Astrocyte (in vitro differentiated cells and primary cell): ENCODE measurements at regions not wholly inside any gene's neighbourhood (a gene's known extent, or its start where the extent isn't known, plus 50 kb on each side); places are given as distances from the start of the nearest gene placed in this dataset.

Source experiments
- DNase-seq: peaks from one replicate; pipeline ENCODE4 v3.0.0-alpha.2; 2010; ENCODE audit warnings: low read depth
- FAIRE-seq: peaks from 2 replicates; lab custom pipeline; 2011; peaks lifted over from hg19 to GRCh38; lab: Jason Lieb, UNC
- H2AFZ ChIP-seq: 2 replicates; pipeline ENCODE4 v1.6.0; 2012; ENCODE audit warnings: low read depth, low read length, inconsistent platforms
- H3K27ac ChIP-seq: 2 replicates; pipeline ENCODE4 v1.5.1; 2011; ENCODE audit warnings: low read depth, low read length, inconsistent platforms
- H3K27me3 ChIP-seq: 2 replicates; pipeline ENCODE4 v1.6.0; 2011; ENCODE audit warnings: low read length, inconsistent platforms; ENCODE audit not compliant: insufficient read depth
- H3K36me3 ChIP-seq: 2 replicates; pipeline ENCODE4 v1.5.1; 2011; ENCODE audit warnings: low read length, inconsistent platforms; ENCODE audit not compliant: insufficient read depth
- H3K4me1 ChIP-seq: 2 replicates; pipeline ENCODE4 v1.5.1; 2011; ENCODE audit warnings: low read length, inconsistent platforms; ENCODE audit not compliant: insufficient read depth
- H3K4me2 ChIP-seq: 2 replicates; pipeline ENCODE4 v1.6.0; 2012; ENCODE audit warnings: low read length, inconsistent platforms
- H3K4me3 ChIP-seq: 2 replicates; pipeline ENCODE4 v1.5.1; 2011; ENCODE audit warnings: low read depth, mild to moderate bottlenecking, low read length, inconsistent platforms; ENCODE audit not compliant: insufficient read depth
- H3K79me2 ChIP-seq: 2 replicates; pipeline ENCODE4 v1.6.0; 2012; ENCODE audit warnings: mild to moderate bottlenecking, low read length, inconsistent platforms; ENCODE audit not compliant: insufficient read depth
- H3K9ac ChIP-seq: 2 replicates; pipeline ENCODE4 v1.6.0; 2012; ENCODE audit warnings: mild to moderate bottlenecking, low read length, inconsistent platforms
- H3K9me3 ChIP-seq: 2 replicates; pipeline ENCODE4 v1.5.1; 2012; ENCODE audit warnings: low read depth, mild to moderate bottlenecking, low read length, inconsistent platforms; ENCODE audit not compliant: insufficient read depth
- H4K20me1 ChIP-seq: 2 replicates; pipeline ENCODE4 v1.6.0; 2012; ENCODE audit warnings: low read length, inconsistent platforms; ENCODE audit not compliant: insufficient read depth
- H3K27ac Mint-ChIP-seq: one replicate; pipeline ENCODE4 v1.8.0; 2021; ENCODE audit warnings: mild to moderate bottlenecking, mixed read lengths; ENCODE audit not compliant: unreplicated experiment
- H3K27me3 Mint-ChIP-seq: one replicate; pipeline ENCODE4 v1.8.0; 2021; ENCODE audit warnings: low read depth, mixed read lengths; ENCODE audit not compliant: unreplicated experiment
- H3K36me3 Mint-ChIP-seq: one replicate; pipeline ENCODE4 v1.8.0; 2021; ENCODE audit warnings: low read depth, mixed read lengths; ENCODE audit not compliant: unreplicated experiment
- H3K4me1 Mint-ChIP-seq: one replicate; pipeline ENCODE4 v1.8.0; 2021; ENCODE audit warnings: low read depth, mixed read lengths; ENCODE audit not compliant: unreplicated experiment
- H3K4me3 Mint-ChIP-seq: one replicate; pipeline ENCODE4 v1.8.0; 2021; ENCODE audit warnings: mild to moderate bottlenecking, moderate library complexity, mixed read lengths; ENCODE audit not compliant: unreplicated experiment
- H3K9me3 Mint-ChIP-seq: one replicate; pipeline ENCODE4 v1.8.0; 2021; ENCODE audit warnings: mild to moderate bottlenecking, mixed read lengths; ENCODE audit not compliant: unreplicated experiment
- EZH2 ChIP-seq: IDR thresholded peaks from 2 replicates; pipeline ENCODE4 v1.6.1; 2012; ENCODE audit warnings: mild to moderate bottlenecking, low read length, inconsistent platforms; ENCODE audit not compliant: insufficient read depth
- TF ChIP-seq, protein P1 (sequence below): IDR thresholded peaks from 2 replicates; pipeline ENCODE4 v1.5.1; 2011; ENCODE audit warnings: low read depth, mild to moderate bottlenecking, inconsistent platforms, low read length, moderate library complexity; ENCODE audit not compliant: insufficient read depth

DNA sequence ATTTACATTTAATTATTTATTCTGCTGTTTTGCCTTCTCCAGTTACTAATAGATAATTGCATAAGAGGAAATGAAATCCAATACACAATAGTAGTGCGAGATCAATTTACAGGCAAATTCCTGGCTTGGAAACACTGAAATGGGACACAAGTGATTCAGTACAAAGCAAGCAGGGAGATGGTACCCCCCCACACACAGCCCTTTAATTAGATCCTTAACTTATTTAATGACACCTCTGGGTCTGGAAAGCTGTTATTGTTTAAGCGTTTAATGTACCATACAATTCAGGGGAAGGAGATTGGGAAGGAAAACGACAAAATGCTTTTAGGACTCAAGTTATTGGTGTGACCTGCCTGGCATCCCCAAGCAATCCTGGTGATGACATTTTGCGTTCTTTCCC is 318.2 kb downstream of the NPIPA8 start:
- H3K4me1 Mint-ChIP-seq: no peaks in the 10 kb centered on the region
- Histone ChIP-seq H3K4me3 (no peak overlapping the region), H2AFZ (no peak overlapping the region), H3K36me3 (no peaks in the 10 kb centered on the region), H3K4me2 (no peak overlapping the region), H3K4me1 (no peaks in the 10 kb centered on the region), H4K20me1 (no peaks in the 10 kb centered on the region), H3K9ac (no peak overlapping the region), H3K27ac (no peak overlapping the region), H3K27me3 (no peaks in the 10 kb centered on the region), H3K9me3 (no peaks in the 10 kb centered on the region), H3K79me2 (no peaks in the 10 kb centered on the region)
- H3K27me3 Mint-ChIP-seq: peaks cover 5% of the 10 kb centered on the region
- H3K4me3 Mint-ChIP-seq: no peak overlapping the region
- no peaks in the 10 kb centered on the region for H3K9me3 Mint-ChIP-seq
- FAIRE-seq: no peak
- no peak for DNase-seq
- H3K27ac Mint-ChIP-seq: no peak overlapping the region
- H3K36me3 Mint-ChIP-seq: no peaks in the 10 kb centered on the region
- TF ChIP-seq, protein P1, sequence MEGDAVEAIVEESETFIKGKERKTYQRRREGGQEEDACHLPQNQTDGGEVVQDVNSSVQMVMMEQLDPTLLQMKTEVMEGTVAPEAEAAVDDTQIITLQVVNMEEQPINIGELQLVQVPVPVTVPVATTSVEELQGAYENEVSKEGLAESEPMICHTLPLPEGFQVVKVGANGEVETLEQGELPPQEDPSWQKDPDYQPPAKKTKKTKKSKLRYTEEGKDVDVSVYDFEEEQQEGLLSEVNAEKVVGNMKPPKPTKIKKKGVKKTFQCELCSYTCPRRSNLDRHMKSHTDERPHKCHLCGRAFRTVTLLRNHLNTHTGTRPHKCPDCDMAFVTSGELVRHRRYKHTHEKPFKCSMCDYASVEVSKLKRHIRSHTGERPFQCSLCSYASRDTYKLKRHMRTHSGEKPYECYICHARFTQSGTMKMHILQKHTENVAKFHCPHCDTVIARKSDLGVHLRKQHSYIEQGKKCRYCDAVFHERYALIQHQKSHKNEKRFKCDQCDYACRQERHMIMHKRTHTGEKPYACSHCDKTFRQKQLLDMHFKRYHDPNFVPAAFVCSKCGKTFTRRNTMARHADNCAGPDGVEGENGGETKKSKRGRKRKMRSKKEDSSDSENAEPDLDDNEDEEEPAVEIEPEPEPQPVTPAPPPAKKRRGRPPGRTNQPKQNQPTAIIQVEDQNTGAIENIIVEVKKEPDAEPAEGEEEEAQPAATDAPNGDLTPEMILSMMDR: no peak
- TF ChIP-seq EZH2: no peak

DNA sequence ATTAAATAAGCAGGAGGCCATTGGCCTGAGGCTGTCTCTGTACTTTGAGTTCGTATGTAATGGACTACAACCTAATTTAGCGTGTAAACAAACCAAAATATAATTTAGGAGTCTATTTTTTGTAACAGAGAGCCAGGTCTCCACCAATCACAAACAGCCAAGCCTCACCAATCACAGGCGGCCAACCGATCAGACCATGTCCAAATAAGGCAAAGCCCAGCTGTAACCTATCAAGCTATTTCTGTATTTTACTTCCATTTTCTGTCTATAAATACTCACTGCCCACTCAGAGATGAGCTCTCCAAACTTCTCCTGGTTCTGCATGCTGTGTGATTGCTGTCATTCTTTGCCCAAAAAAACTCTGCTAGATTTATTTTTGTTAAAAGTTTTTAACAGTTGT is 322.7 kb downstream of the NPIPA8 start:
- Histone ChIP-seq H4K20me1 (no peaks in the 10 kb centered on the region), H3K9ac (no peak overlapping the region), H3K79me2 (no peaks in the 10 kb centered on the region), H3K27ac (no peak overlapping the region), H3K4me3 (no peak overlapping the region), H3K4me1 (no peaks in the 10 kb centered on the region), H3K9me3 (no peaks in the 10 kb centered on the region), H3K36me3 (no peaks in the 10 kb centered on the region), H3K27me3 (no peaks in the 10 kb centered on the region), H3K4me2 (no peak overlapping the region), H2AFZ (no peak overlapping the region)
- TF ChIP-seq EZH2: no peak
- TF ChIP-seq, protein P1: no peak
- DNase-seq: no peak
- no peak overlapping the region for H3K27ac Mint-ChIP-seq
- H3K36me3 Mint-ChIP-seq: no peaks in the 10 kb centered on the region
- no peaks in the 10 kb centered on the region for H3K9me3 Mint-ChIP-seq
- peaks cover 3% of the 10 kb centered on the region for H3K27me3 Mint-ChIP-seq
- H3K4me1 Mint-ChIP-seq: no peaks in the 10 kb centered on the region
- no peak overlapping the region for H3K4me3 Mint-ChIP-seq
- no peak for FAIRE-seq

DNA sequence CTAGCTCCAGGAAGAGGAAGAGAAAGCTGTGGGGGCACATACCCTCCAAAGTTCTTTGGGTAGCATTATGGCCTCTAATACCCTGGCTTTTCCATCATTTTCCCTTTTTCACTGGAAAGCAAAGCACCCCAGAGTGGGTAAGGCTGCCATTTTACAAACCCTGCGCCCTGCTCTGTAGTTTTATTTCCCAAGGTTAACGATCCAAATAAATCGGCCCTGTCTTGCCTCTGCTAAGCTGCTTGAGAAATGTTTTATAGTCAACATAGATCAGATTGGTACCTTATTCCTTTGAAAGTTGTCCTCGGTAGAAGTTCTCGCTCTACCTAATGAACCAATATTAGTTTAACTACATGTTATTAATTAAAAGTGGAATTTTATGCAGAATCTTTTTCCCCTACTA is 328.2 kb downstream of the NPIPA8 start:
- no peaks in the 10 kb centered on the region for H3K9me3 Mint-ChIP-seq
- Histone ChIP-seq H3K9ac (no peak overlapping the region), H2AFZ (no peak overlapping the region), H3K79me2 (no peaks in the 10 kb centered on the region), H4K20me1 (no peaks in the 10 kb centered on the region), H3K9me3 (no peaks in the 10 kb centered on the region), H3K27me3 (no peaks in the 10 kb centered on the region), H3K27ac (no peak overlapping the region), H3K4me1 (no peaks in the 10 kb centered on the region), H3K4me2 (no peak overlapping the region), H3K36me3 (no peaks in the 10 kb centered on the region), H3K4me3 (no peak overlapping the region)
- H3K4me3 Mint-ChIP-seq: no peak overlapping the region
- no peak for TF ChIP-seq EZH2
- TF ChIP-seq, protein P1: no peak
- H3K27ac Mint-ChIP-seq: no peak overlapping the region
- H3K36me3 Mint-ChIP-seq: no peaks in the 10 kb centered on the region
- FAIRE-seq: no peak
- no peaks in the 10 kb centered on the region for H3K4me1 Mint-ChIP-seq
- no peak for DNase-seq
- H3K27me3 Mint-ChIP-seq: peaks cover 2% of the 10 kb centered on the region
